T-cell (primary cell): ENCODE measurements at regions not wholly inside any gene's neighbourhood (a gene's known extent, or its start where the extent isn't known, plus 50 kb on each side); places are given as distances from the start of the nearest gene placed in this dataset.

Source experiments
- ATAC-seq, 4 experiments: fragments of 200-7000 bp in 3 of 4; fragments of 150-1000 bp in 1 of 4; cut with Tn5 transposase; replicated peaks in 1 of 4; 1 replicate in 3 of 4; 2 replicates in 1 of 4; pipeline ENCODE4 v1.10.0; 2021; ENCODE audit warnings: moderate library complexity in 3 of 4, mild to moderate bottlenecking in 2 of 4, moderate number of reproducible peaks in 1 of 4
- CTCF ChIA-PET, 2 donors: fragments of 300-600 bp; sonication (Branson Sonifier 250); formaldehyde crosslinking; loops; one replicate each; lab custom pipeline; 2022; ENCODE audit warnings: antibody characterized with exemption in 2 of 2; lab: Charles Lee
- POLR2A ChIA-PET, 2 donors: fragments of 300-600 bp; sonication (Branson Sonifier 250); formaldehyde crosslinking; loops; one replicate each; lab custom pipeline; 2022; ENCODE audit warnings: antibody characterized with exemption in 2 of 2; lab: Charles Lee
- DNase-seq, 35 experiments: peaks; one replicate each; pipeline versions ENCODE4 v3.0.0 to v3.0.0-alpha.2; 2013 to 2023
- H3K27ac ChIP-seq: one replicate; pipeline ENCODE4 v1.5.1; 2013; ENCODE audit warnings: low read length
- H3K27me3 ChIP-seq, 2 experiments: replicated peaks in 1 of 2; 1 replicate in 1 of 2; 2 replicates in 1 of 2; pipeline versions ENCODE4 v1.6.1 to v1.7.0; 2013; ENCODE audit warnings: low read length in 1 of 2, mixed read lengths in 1 of 2; ENCODE audit not compliant: control insufficient read depth in 2 of 2, insufficient read depth in 2 of 2; ENCODE audit errors: extremely low read depth in 1 of 2
- H3K36me3 ChIP-seq, 2 donors: 1 replicate in 1 of 2; 2 replicates in 1 of 2; pipeline versions ENCODE4 v1.6.1 to v1.7.0; 2013; ENCODE audit warnings: low read length in 1 of 2; ENCODE audit not compliant: control insufficient read depth in 2 of 2, insufficient read depth in 1 of 2; ENCODE audit errors: extremely low read depth in 1 of 2
- H3K4me1 ChIP-seq, 2 experiments: 1 replicate in 1 of 2; 2 replicates in 1 of 2; pipeline versions ENCODE4 v1.6.1 to v1.7.0; 2013; ENCODE audit warnings: low read length in 2 of 2, mixed read lengths in 1 of 2; ENCODE audit not compliant: insufficient read depth in 2 of 2, control insufficient read depth in 1 of 2; ENCODE audit errors: extremely low read depth in 1 of 2
- H3K4me3 ChIP-seq, 2 donors: 1 replicate in 1 of 2; 2 replicates in 1 of 2; pipeline versions ENCODE4 v1.5.1 to v1.7.0; 2013; ENCODE audit warnings: mild to moderate bottlenecking in 2 of 2, low read length in 1 of 2, moderate library complexity in 1 of 2; ENCODE audit not compliant: control insufficient read depth in 1 of 2; ENCODE audit errors: extremely low read depth in 1 of 2
- H3K9me3 ChIP-seq: 2 replicates; pipeline ENCODE4 v1.7.0; 2013
- H3K27ac Mint-ChIP-seq, 2 donors: one replicate each; pipeline ENCODE4 v1.8.0; 2020 to 2021; ENCODE audit warnings: mild to moderate bottlenecking in 2 of 2, mixed read lengths in 2 of 2
- H3K27me3 Mint-ChIP-seq, 2 donors: one replicate each; pipeline ENCODE4 v1.8.0; 2021 to 2022; ENCODE audit warnings: mixed read lengths in 2 of 2
- H3K36me3 Mint-ChIP-seq: one replicate; pipeline ENCODE4 v1.8.0; 2021; ENCODE audit warnings: mixed read lengths
- H3K4me1 Mint-ChIP-seq, 3 donors: one replicate each; pipeline ENCODE4 v1.8.0; 2020 to 2022; ENCODE audit warnings: mixed read lengths in 3 of 3, mild to moderate bottlenecking in 1 of 3
- H3K4me3 Mint-ChIP-seq, 3 donors: one replicate each; pipeline ENCODE4 v1.8.0; 2020 to 2022; ENCODE audit warnings: mild to moderate bottlenecking in 3 of 3, mixed read lengths in 3 of 3, moderate library complexity in 3 of 3
- H3K9me3 Mint-ChIP-seq, 3 donors: one replicate each; pipeline ENCODE4 v1.8.0; 2020 to 2022; ENCODE audit warnings: mixed read lengths in 3 of 3
- WGBS: methylation state at CpG from one replicate; pipeline ENCODE4 v1.1.5; 2013; ENCODE audit warnings: missing lambda C conversion rate; ENCODE audit not compliant: insufficient coverage; 5-methylcytosine and 5-hydroxymethylcytosine counted together

DNA sequence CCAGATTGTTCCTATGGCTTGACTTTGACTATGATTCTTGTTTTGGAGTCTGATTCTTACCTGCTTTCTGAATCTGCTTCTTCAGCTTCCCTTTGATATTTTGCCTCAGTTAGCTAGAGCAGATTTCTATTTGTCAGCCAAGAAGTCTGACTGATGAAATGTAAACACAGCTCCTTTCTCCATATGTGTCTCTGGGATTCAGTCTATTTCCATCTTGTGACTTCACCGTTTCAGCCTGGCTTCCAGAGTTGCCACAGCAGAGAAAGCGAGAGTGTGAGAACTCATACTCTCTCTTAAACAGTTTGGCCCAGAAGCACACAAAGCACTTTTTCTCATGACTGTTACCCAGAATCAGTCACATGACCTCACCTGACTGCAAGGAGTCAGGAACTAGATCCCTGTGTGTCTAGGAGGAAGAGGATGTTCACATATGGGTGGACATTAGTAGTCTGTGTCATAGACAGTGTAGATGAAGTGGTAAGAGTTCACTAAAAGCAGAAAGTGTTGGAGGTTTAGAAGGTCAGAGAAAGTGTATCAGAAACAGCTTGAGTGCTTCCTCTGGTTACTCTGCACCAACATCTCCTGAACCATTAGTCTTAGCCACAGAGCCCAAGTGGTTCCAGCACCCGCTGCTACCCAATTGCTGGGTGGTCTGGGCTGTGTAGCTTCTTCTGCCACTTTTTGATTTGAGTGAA, 103.4 kb upstream of the CDK6 start:
- Mint-ChIP-seq H3K36me3 (peaks cover 4% of the 10 kb centered on the region), H3K27me3 (no peaks in the 10 kb centered on the region), H3K9me3 (peaks cover 15 to 33% (median 16%) of the 10 kb centered on the region in 3 donors), H3K4me3 (no peak overlapping the region), H3K4me1 (no peaks in the 10 kb centered on the region), H3K27ac (no peak overlapping the region)
- WGBS: 100% methylated on average over 2 of the region's 3 CpGs
- POLR2A ChIA-PET: no interaction called here
- peaks cover 0 to 2% of the 10 kb centered on the region in 2 experiments for H3K27me3 ChIP-seq
- H3K4me1 ChIP-seq: no peaks in the 10 kb centered on the region
- H3K4me3 ChIP-seq: no peak overlapping the region
- peaks cover 2% of the 10 kb centered on the region for H3K9me3 ChIP-seq
- H3K36me3 ChIP-seq: no peaks in the 10 kb centered on the region
- CTCF ChIA-PET: no interaction called here
- no peak overlapping the region for H3K27ac ChIP-seq
- DNase-seq: no peak
- no peak for ATAC-seq

DNA sequence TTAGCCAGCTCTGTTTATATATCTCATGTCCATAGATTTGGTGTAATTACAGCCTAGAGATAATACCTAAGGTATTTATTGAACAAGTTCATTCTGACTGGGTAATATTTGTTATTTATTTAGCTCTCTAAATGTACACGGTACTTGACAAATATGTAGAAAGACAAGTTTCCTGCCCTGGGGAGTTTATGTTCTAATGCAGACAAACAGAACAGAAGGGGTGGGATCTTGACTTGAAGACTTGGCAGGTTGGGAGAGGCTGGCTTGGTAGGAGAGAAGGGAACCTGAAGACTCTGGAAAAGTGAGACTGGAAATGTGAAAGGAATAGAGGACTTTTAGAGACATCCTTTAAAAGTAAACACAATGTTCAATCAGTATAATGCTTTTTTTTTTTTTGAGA, 97.7 kb upstream of the CDK6 start:
- peaks cover 7 to 20% (median 14%) of the 10 kb centered on the region in 3 donors for H3K9me3 Mint-ChIP-seq
- H3K27ac ChIP-seq: no peak overlapping the region
- no peak overlapping the region for H3K27ac Mint-ChIP-seq
- 100% methylated on average over 1 of the region's 1 CpG for WGBS
- H3K27me3 ChIP-seq: peaks cover 0 to 2% of the 10 kb centered on the region in 2 experiments
- H3K36me3 ChIP-seq: no peaks in the 10 kb centered on the region
- no peaks in the 10 kb centered on the region for H3K4me1 ChIP-seq
- H3K36me3 Mint-ChIP-seq: peaks cover 4% of the 10 kb centered on the region
- DNase-seq (no peak), ATAC-seq (no peak)
- no peaks in the 10 kb centered on the region for H3K9me3 ChIP-seq
- no peak overlapping the region for H3K4me3 ChIP-seq
- POLR2A ChIA-PET: interaction anchor here in 1 of 2 donors (0.7 kb wide), 1 partner anchor 841 kb away, joined by 3 read pairs; no protein-coding TSS in a partner anchor
- CTCF ChIA-PET: no interaction called here
- H3K4me1 Mint-ChIP-seq: no peaks in the 10 kb centered on the region
- peaks cover 0 to 2% of the 10 kb centered on the region in 2 donors for H3K27me3 Mint-ChIP-seq
- H3K4me3 Mint-ChIP-seq: no peak overlapping the region

DNA sequence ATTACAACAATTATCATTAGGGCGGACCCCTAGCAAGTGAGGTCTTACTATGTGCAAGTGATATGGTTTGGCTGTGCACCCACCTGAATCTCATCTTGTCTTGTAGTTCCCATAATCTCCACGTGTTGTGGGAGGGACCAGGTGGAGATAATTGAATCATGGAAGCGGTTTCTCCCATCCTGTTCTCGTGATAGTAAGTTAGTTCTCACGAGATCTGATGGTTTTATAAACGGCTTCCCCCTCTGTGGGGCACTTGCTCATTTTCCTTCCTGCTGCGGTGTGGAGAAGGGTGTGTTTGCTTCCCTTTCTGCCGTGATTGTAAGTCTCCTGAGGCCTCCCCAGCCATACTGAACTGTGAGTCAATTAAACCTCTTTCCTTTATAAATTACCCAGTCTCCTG, 96.1 kb upstream of the CDK6 start:
- POLR2A ChIA-PET: no interaction called here

DNA sequence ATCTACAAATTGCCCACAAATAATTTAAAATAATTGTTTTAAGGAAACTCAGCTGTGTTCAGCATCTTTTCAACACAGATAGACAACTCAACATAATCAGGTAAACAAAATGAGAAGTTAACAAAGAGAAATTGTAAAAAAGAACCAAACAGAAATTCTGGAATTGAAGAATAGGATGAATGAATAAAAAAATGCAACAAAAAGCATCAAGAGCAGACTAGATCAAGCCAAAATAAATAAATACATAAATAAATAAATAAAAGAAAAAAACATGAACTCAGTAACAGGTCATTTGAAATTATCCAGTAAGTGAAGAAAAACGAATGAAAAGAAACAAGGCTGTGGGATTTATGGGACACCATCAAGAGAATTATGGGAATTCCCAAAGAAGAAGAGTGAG, 94.0 kb upstream of the CDK6 start:
- no peaks in the 10 kb centered on the region for H3K4me1 Mint-ChIP-seq
- no peak for ATAC-seq
- CTCF ChIA-PET: no interaction called here

More for the DNA sequence above, 96.1 kb upstream of the CDK6 start:
- peaks cover 7 to 16% (median 10%) of the 10 kb centered on the region in 3 donors for H3K9me3 Mint-ChIP-seq
- H3K27ac Mint-ChIP-seq: no peak overlapping the region
- WGBS: no CpG with 5 or more reads among the region's 8 CpGs
- H3K36me3 Mint-ChIP-seq: no peaks in the 10 kb centered on the region
- no peaks in the 10 kb centered on the region for H3K4me1 ChIP-seq
- H3K9me3 ChIP-seq: no peaks in the 10 kb centered on the region
- H3K27me3 Mint-ChIP-seq: peaks cover 0 to 2% of the 10 kb centered on the region in 2 donors
- H3K27ac ChIP-seq: no peak overlapping the region
- no peak overlapping the region for H3K4me3 ChIP-seq
- CTCF ChIA-PET: interaction anchor here in 1 of 2 donors (0.6 kb wide), 1 partner anchor 308 kb away, joined by 3 read pairs; no protein-coding TSS in a partner anchor
- ATAC-seq (no peak), DNase-seq (no peak)
- no peaks in the 10 kb centered on the region for H3K36me3 ChIP-seq
- no peaks in the 10 kb centered on the region for H3K4me1 Mint-ChIP-seq
- no peak overlapping the region for H3K4me3 Mint-ChIP-seq
- peaks cover 0 to 2% of the 10 kb centered on the region in 2 experiments for H3K27me3 ChIP-seq

DNA sequence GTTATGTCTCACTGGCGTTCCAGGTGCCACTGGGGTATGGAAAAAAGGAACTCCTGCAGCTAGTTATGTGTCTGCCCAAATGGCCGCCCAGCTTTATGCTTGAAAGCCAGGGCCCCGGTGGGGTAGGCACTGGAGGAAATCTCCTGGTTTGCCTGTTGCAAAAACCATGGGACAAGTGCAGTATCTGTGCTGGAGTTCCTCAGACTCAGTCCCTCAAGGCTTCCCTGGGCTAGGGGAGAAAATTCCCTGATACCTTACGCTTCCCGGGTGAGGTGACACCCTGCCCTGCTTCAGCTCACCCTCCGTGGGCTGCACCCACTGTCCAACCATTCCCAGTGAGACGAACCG, 90.3 kb upstream of the CDK6 start:
- no peak overlapping the region for H3K27ac Mint-ChIP-seq
- ATAC-seq (no peak), DNase-seq (no peak)
- no peak overlapping the region for H3K4me3 Mint-ChIP-seq
- H3K27me3 ChIP-seq: peaks cover 0 to 13% of the 10 kb centered on the region in 2 experiments
- H3K4me1 ChIP-seq: no peaks in the 10 kb centered on the region
- H3K4me1 Mint-ChIP-seq: no peaks in the 10 kb centered on the region
- WGBS: 93% methylated on average over 8 of the region's 8 CpGs
- peaks cover 7 to 16% (median 8%) of the 10 kb centered on the region in 3 donors for H3K9me3 Mint-ChIP-seq
- H3K9me3 ChIP-seq: no peaks in the 10 kb centered on the region
- CTCF ChIA-PET: no interaction called here
- H3K36me3 Mint-ChIP-seq: no peaks in the 10 kb centered on the region
- peaks cover 5 to 13% of the 10 kb centered on the region in 2 donors for H3K27me3 Mint-ChIP-seq
- H3K4me3 ChIP-seq: no peak overlapping the region
- no peaks in the 10 kb centered on the region for H3K36me3 ChIP-seq
- H3K27ac ChIP-seq: no peak overlapping the region
- POLR2A ChIA-PET: no interaction called here

More for the DNA sequence above, 94.0 kb upstream of the CDK6 start:
- Mint-ChIP-seq H3K9me3 (peaks cover 7 to 16% (median 10%) of the 10 kb centered on the region in 3 donors), H3K27ac (no peak overlapping the region), H3K4me3 (no peak overlapping the region), H3K36me3 (no peaks in the 10 kb centered on the region), H3K27me3 (peaks cover 5 to 9% of the 10 kb centered on the region in 2 donors)
- no peaks in the 10 kb centered on the region for H3K36me3 ChIP-seq
- DNase-seq: no peak
- H3K4me3 ChIP-seq: no peak overlapping the region
- no peak overlapping the region for H3K27ac ChIP-seq
- H3K9me3 ChIP-seq: no peaks in the 10 kb centered on the region
- H3K4me1 ChIP-seq: no peaks in the 10 kb centered on the region
- WGBS: no CpG with 5 or more reads among the region's 1 CpG
- POLR2A ChIA-PET: interaction anchor here in 1 of 2 donors (0.5 kb wide), 1 partner anchor 81 kb away, joined by 4 read pairs; no protein-coding TSS in a partner anchor
- H3K27me3 ChIP-seq: peaks cover 0 to 9% of the 10 kb centered on the region in 2 experiments

DNA sequence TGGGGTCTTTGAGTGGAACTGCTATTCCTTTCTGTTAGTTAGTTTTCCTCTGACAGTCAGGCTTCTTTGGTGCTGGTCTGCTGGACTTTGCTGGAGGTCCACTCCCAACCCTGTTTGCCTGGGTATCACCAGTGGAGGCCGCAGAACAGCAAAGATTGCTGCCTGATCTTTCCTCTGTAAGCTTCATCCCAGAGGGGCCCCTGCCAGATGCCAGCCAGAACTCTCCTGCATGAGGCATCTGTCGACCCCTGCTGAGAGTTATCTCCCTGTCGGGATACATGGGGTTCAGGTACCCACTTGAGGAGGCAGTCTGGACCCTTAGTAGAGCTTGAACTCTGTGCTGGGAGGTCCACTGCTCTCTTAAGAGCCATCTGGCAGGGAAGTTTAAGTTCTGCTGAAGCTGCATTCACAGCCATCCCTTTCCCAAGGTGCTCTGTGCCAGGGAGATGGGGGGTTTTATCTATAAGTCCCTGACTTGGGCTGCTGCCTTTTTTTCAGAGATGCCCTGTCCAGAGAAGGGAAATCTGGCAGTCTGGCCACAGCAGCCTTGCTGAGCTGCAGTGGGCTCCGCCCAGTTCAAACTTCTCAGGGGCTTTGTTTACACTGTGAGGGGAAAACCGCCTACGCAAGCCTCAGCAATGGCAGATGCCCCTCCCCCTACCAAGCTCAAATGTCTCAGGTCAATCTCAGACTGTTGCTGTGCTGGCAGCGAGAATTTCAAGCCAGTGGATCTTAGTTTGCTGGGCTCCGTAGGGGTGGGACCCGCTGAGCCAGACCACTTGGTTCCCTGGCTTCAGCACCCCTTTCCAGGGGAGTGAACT, 89.7 kb upstream of the CDK6 start:
- H3K36me3 ChIP-seq: no peaks in the 10 kb centered on the region
- Mint-ChIP-seq H3K36me3 (no peaks in the 10 kb centered on the region), H3K27ac (no peak overlapping the region), H3K4me1 (no peaks in the 10 kb centered on the region), H3K4me3 (no peak overlapping the region), H3K27me3 (peaks cover 5 to 13% of the 10 kb centered on the region in 2 donors), H3K9me3 (peaks cover 4 to 16% (median 8%) of the 10 kb centered on the region in 3 donors)
- H3K9me3 ChIP-seq: no peaks in the 10 kb centered on the region
- H3K27ac ChIP-seq: no peak overlapping the region
- DNase-seq (no peak), ATAC-seq (no peak)
- no peaks in the 10 kb centered on the region for H3K4me1 ChIP-seq
- peaks cover 0 to 13% of the 10 kb centered on the region in 2 experiments for H3K27me3 ChIP-seq
- CTCF ChIA-PET: no interaction called here
- WGBS: 91% methylated on average over 4 of the region's 9 CpGs
- POLR2A ChIA-PET: no interaction called here
- no peak overlapping the region for H3K4me3 ChIP-seq
